GM18870 (cell line): ENCODE measurements at regions not wholly inside any gene's neighbourhood (a gene's known extent, or its start where the extent isn't known, plus 50 kb on each side); places are given as distances from the start of the nearest gene placed in this dataset.

ENCODE experiments used
- ATAC-seq: cut with Tn5 transposase; IDR thresholded peaks from one replicate; pipeline ENCODE4 v1.9.1; 2021; ENCODE audit warnings: moderate library complexity; ENCODE audit not compliant: unreplicated experiment

DNA sequence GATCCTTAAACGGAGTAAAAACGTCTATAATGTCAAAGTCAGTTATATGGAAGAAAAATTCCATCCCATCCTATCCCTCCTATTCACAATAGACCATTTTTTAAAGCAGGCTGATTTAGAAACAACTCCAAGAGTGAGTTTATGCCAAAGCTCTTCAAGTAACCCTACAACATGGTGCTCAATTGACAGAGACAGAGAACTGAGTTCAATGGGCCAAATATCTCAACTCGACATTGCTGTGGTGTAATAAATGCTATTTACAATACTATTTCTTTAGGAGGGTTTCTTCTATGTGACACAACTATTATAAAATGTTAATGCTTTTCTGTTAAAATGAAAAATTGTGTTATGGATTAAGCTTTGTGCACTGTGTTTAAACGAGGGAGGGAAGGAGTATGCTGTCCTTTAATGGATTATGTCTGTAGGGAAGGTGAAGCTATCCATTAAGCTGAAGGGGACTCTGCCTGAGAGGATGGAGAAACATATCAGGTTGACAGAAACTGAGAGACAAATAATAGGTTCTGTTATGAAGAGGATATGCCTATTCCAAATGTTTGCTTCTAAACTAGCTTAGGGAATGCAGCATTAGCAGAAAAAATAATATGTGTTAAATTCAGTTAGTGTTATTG lies 362.5 kb upstream of the CHRM3 start:
- no peak for ATAC-seq

GRCh38 chr1:239016337-239016736 lies 370.0 kb upstream of the CHRM3 start:
- no peak for ATAC-seq

- no peak for ATAC-seq
Measured at GRCh38 chr1:239011382-239011781, 375.0 kb upstream of the CHRM3 start.

GRCh38 chr1:239008568-239008967 lies 377.8 kb upstream of the CHRM3 start:
- ATAC-seq: no peak

- no peak for ATAC-seq
Measured at GRCh38 chr1:239006276-239006675, 380.1 kb upstream of the CHRM3 start.

DNA sequence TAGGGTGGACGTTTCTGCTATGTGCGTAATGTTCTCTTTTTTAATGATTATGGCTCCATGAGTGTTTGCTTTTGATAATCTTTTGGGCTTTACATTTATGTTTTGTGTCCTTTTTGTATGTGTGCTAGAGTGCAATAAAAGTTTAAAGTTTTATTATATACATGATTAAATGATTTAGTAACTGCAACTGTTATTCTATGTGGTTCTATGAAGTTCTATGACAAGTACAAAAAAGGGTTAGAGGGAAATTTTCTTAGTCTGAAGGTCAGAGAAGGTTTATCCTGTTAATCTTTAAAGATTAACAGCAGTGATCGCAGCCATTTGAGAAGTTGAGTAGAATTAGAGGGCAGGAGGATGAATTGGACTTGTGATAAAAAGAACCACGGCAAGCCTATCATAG lies 386.4 kb upstream of the CHRM3 start:
- ATAC-seq: no peak

GRCh38 chr1:238998577-238998976 lies 387.8 kb upstream of the CHRM3 start:
- no peak for ATAC-seq

- no peak for ATAC-seq
Measured at GRCh38 chr1:238991765-238992495, 394.4 kb upstream of the CHRM3 start.

- ATAC-seq: no peak
Measured at GRCh38 chr1:238985312-238985711, 401.1 kb upstream of the CHRM3 start.

- ATAC-seq: no peak
Measured at GRCh38 chr1:238982736-238983135, 403.6 kb upstream of the CHRM3 start.

GRCh38 chr1:238981317-238981933 lies 404.9 kb upstream of the CHRM3 start:
- no peak for ATAC-seq

DNA sequence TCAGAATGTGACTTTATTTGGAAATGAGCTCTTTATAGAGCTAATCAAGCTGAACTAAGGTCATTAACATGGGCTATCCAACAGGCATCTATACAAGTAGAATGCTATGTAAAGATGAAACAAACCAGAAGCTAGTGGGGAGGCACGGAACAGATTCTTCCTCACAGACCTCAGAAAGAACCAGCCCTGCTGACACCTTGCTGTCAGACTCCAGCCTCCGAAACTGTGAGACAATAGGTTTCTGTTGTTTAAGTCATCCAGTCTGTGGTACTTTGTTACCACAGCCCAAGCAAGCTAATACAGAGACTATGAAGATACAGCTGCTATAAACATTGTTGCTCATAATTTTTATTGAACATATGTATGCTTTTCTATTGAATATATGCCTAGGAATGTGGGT lies 406.3 kb upstream of the CHRM3 start:
- ATAC-seq: no peak

DNA sequence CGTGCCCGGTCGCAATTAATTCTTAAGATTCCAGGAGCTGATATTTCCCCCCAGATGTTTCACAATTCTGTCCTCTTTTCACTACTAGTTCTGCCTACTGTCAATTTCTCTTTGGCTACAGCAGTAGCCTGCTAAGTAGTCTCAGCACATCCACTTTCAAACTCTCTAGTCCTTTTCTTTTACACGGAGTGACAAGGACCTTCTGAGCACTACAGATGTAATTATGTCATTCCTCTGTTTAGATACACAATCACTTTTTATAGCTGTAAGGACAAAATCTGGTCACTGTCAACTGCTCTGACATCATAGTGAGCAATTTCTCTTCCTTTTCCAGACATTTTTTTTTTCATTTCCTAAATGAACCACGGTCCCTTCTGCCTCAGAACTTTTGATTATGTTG lies 421.7 kb upstream of the CHRM3 start:
- no peak for ATAC-seq

DNA sequence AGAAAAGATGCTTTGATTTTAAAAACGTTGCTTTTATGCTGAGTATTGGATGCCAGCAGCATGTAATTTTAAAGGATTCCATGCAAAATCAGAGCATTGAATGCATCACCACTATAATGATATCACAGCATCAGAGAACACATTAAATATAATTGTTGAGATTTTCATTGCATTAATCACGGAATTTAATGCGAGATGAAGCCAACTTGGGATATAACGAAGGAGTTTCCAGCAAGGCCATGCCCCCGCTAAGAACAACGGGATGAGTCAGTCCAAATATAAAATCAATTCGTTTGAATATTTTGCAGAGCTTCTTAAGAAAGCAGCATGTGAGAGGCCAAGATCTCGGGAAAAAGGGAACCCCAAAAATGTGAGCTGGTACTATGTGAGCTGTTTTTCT lies 423.4 kb upstream of the CHRM3 start:
- no peak for ATAC-seq

DNA sequence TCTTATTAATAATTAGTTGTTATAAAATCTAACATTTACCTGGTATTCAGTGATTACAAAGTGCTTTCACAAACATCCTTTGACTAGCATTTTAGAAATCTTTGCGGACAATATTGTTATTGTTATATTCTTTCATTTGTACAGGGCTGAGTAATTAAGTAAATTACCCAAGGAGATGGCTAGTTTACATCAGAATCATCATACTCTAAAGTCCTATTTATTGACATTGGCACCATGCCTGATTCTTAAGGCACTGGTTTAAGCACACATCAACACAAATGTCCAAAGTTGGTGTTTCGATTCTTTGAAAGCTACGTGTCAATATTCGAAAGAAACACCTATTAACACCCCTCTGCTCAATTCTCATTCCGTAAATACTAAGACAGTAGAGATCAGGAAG lies 424.6 kb upstream of the CHRM3 start:
- no peak for ATAC-seq

- no peak for ATAC-seq
Measured at GRCh38 chr1:238960071-238960470, 426.3 kb upstream of the CHRM3 start.

DNA sequence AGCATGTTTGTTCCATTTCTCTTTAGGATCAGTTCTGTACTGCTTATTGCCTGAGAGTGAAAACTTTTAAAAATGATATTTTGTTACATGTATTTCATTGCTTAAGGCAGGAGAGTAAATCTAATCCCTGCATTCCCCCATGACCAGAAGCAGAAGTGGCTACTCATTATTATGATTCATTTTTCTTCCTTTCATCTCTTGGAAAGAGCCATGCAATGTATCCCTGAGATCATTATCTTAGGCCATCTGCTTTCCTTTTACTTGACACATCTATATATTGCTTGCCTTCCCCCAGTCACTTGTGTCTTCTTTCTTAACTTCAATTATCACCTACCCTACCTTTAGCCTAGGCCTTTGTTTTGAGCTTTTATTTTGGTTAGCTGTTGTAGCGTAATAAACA lies 430.4 kb upstream of the CHRM3 start:
- ATAC-seq: no peak

- ATAC-seq: no peak
Measured at GRCh38 chr1:238954865-238955264, 431.5 kb upstream of the CHRM3 start.

DNA sequence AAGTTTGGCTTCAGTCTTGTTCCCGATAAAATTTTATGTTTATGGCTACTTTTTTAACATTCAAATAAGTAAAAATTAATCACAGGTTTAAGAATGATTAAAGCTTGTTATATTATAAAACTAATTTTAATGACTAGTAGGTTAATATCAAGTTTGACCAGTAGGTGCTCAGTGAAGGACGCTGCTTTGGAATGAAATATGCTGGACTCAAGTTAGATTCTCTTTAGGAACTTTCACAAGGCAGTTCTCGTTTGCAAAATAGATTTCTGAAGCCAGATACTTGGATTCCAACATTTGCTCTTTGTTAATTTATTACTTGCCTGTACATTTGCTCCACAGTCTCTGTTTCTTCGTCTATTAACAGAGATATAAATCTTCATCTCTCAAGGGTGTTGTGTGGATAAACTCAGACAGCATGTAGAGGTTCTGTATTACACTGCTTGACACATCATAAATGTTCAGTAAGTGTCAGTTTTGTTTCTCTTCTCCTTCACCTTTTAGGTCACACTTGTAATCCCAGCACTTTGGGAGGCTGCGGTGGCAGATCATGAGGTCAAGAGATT lies 432.8 kb upstream of the CHRM3 start:
- no peak for ATAC-seq

DNA sequence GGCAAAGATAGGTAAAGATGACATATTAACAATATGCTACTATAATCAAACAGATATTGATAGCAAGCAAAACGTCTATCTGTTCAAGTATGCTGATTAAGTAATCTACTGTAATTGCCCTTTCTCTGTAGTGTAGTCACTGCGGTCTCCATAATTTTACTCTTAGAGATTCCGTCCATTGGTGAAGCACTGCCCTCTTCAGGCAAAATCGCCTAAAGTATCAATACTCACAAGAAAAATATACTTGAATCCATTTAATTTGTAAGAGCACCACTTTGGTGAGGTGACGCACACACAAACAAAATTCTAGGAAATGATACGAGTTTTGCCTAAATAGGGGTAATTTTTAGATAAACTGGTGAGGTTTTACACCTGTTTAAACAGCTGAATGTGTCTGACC lies 434.6 kb upstream of the CHRM3 start:
- ATAC-seq: no peak

DNA sequence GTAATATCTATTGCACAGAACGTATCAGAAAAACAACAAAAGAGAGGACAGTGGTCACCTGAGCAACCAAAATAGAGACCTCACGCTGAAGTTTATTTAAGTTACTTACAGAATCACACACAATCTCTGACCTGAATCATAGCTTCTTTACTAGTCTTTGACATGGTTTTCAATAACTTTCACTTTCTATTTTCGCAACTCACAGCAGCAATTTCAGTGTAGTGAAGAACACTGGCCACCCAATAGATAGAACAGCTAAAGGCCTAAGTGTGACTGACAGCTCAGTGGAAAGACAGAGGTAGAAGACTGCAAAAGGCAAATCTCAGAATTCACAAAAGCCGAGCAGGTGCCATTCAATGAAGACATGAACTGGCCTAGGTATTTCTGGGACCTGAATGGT lies 435.6 kb upstream of the CHRM3 start:
- no peak for ATAC-seq

DNA sequence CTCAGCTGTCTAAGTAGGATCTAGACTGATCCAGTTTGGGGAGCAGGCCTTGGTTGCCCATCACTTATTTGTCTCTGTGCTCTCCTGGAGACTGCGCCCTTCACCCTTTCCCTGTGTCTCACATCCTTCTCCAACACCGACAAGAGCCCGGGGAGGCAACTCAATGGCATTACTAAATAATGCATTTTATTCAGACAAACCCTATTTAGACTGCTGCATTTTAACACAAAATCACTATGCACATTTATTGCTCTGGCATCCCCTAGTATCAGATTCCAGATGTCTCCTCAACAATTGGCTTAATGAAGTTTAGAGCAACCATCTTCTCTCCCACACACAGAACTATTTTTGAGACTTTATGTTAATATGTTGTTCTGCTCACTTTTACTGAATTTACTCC lies 436.4 kb upstream of the CHRM3 start:
- no peak for ATAC-seq
